T-cell (primary cell): ENCODE measurements at regions not wholly inside any gene's neighbourhood (a gene's known extent, or its start where the extent isn't known, plus 50 kb on each side); places are given as distances from the start of the nearest gene placed in this dataset.

ENCODE experiments used
- ATAC-seq, 4 experiments: fragments of 200-7000 bp in 3 of 4; fragments of 150-1000 bp in 1 of 4; cut with Tn5 transposase; replicated peaks in 1 of 4; 1 replicate in 3 of 4; 2 replicates in 1 of 4; pipeline ENCODE4 v1.10.0; 2021; ENCODE audit warnings: moderate library complexity in 3 of 4, mild to moderate bottlenecking in 2 of 4, moderate number of reproducible peaks in 1 of 4
- CTCF ChIA-PET, 2 donors: fragments of 300-600 bp; sonication (Branson Sonifier 250); formaldehyde crosslinking; loops; one replicate each; lab custom pipeline; 2022; ENCODE audit warnings: antibody characterized with exemption in 2 of 2; lab: Charles Lee
- POLR2A ChIA-PET, 2 donors: fragments of 300-600 bp; sonication (Branson Sonifier 250); formaldehyde crosslinking; loops; one replicate each; lab custom pipeline; 2022; ENCODE audit warnings: antibody characterized with exemption in 2 of 2; lab: Charles Lee
- DNase-seq, 35 experiments: peaks; one replicate each; pipeline versions ENCODE4 v3.0.0 to v3.0.0-alpha.2; 2013 to 2023
- H3K27ac ChIP-seq: one replicate; pipeline ENCODE4 v1.5.1; 2013; ENCODE audit warnings: low read length
- H3K27me3 ChIP-seq, 2 experiments: replicated peaks in 1 of 2; 1 replicate in 1 of 2; 2 replicates in 1 of 2; pipeline versions ENCODE4 v1.6.1 to v1.7.0; 2013; ENCODE audit warnings: low read length in 1 of 2, mixed read lengths in 1 of 2; ENCODE audit not compliant: control insufficient read depth in 2 of 2, insufficient read depth in 2 of 2; ENCODE audit errors: extremely low read depth in 1 of 2
- H3K36me3 ChIP-seq, 2 donors: 1 replicate in 1 of 2; 2 replicates in 1 of 2; pipeline versions ENCODE4 v1.6.1 to v1.7.0; 2013; ENCODE audit warnings: low read length in 1 of 2; ENCODE audit not compliant: control insufficient read depth in 2 of 2, insufficient read depth in 1 of 2; ENCODE audit errors: extremely low read depth in 1 of 2
- H3K4me1 ChIP-seq, 2 experiments: 1 replicate in 1 of 2; 2 replicates in 1 of 2; pipeline versions ENCODE4 v1.6.1 to v1.7.0; 2013; ENCODE audit warnings: low read length in 2 of 2, mixed read lengths in 1 of 2; ENCODE audit not compliant: insufficient read depth in 2 of 2, control insufficient read depth in 1 of 2; ENCODE audit errors: extremely low read depth in 1 of 2
- H3K4me3 ChIP-seq, 2 donors: 1 replicate in 1 of 2; 2 replicates in 1 of 2; pipeline versions ENCODE4 v1.5.1 to v1.7.0; 2013; ENCODE audit warnings: mild to moderate bottlenecking in 2 of 2, low read length in 1 of 2, moderate library complexity in 1 of 2; ENCODE audit not compliant: control insufficient read depth in 1 of 2; ENCODE audit errors: extremely low read depth in 1 of 2
- H3K9me3 ChIP-seq: 2 replicates; pipeline ENCODE4 v1.7.0; 2013
- H3K27ac Mint-ChIP-seq, 2 donors: one replicate each; pipeline ENCODE4 v1.8.0; 2020 to 2021; ENCODE audit warnings: mild to moderate bottlenecking in 2 of 2, mixed read lengths in 2 of 2
- H3K27me3 Mint-ChIP-seq, 2 donors: one replicate each; pipeline ENCODE4 v1.8.0; 2021 to 2022; ENCODE audit warnings: mixed read lengths in 2 of 2
- H3K36me3 Mint-ChIP-seq: one replicate; pipeline ENCODE4 v1.8.0; 2021; ENCODE audit warnings: mixed read lengths
- H3K4me1 Mint-ChIP-seq, 3 donors: one replicate each; pipeline ENCODE4 v1.8.0; 2020 to 2022; ENCODE audit warnings: mixed read lengths in 3 of 3, mild to moderate bottlenecking in 1 of 3
- H3K4me3 Mint-ChIP-seq, 3 donors: one replicate each; pipeline ENCODE4 v1.8.0; 2020 to 2022; ENCODE audit warnings: mild to moderate bottlenecking in 3 of 3, mixed read lengths in 3 of 3, moderate library complexity in 3 of 3
- H3K9me3 Mint-ChIP-seq, 3 donors: one replicate each; pipeline ENCODE4 v1.8.0; 2020 to 2022; ENCODE audit warnings: mixed read lengths in 3 of 3
- WGBS: methylation state at CpG from one replicate; pipeline ENCODE4 v1.1.5; 2013; ENCODE audit warnings: missing lambda C conversion rate; ENCODE audit not compliant: insufficient coverage; 5-methylcytosine and 5-hydroxymethylcytosine counted together

DNA sequence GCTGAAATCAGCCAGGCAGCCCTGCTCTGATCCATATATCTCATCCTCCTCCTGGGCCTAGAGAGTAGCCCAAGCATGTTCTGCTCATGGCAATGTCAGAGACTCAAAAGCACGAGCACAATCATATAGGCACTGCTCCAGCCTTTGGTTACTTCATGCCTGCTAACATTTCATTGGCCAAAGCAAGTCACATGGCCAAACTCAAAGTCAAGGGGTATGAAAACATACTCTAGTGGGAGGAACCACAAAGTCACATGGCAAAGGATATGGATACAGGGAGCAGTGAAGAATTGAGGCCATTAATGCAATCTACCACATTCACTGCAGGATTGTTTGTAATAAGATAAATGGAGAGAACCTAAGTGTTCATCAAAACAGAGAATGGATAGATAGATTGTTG lies 87.8 kb upstream of the SPATS2L start:
- ATAC-seq = no peak
- Mint-ChIP-seq H3K9me3 (no peaks in the 10 kb centered on the region), H3K4me1 (no peaks in the 10 kb centered on the region), H3K36me3 (no peaks in the 10 kb centered on the region), H3K4me3 (no peak overlapping the region), H3K27me3 (peaks cover 4% of the 10 kb centered on the region in 2 donors), H3K27ac (no peak overlapping the region)
- WGBS = 75% methylated on average over 1 of the region's 1 CpG
- H3K27me3 ChIP-seq = no peaks in the 10 kb centered on the region
- ChIA-PET POLR2A (no interaction called here), CTCF (no interaction called here)
- H3K4me3 ChIP-seq = no peak overlapping the region
- no peaks in the 10 kb centered on the region for H3K9me3 ChIP-seq
- no peaks in the 10 kb centered on the region for H3K36me3 ChIP-seq
- no peak for DNase-seq
- H3K4me1 ChIP-seq = no peaks in the 10 kb centered on the region
- H3K27ac ChIP-seq = no peak overlapping the region

DNA sequence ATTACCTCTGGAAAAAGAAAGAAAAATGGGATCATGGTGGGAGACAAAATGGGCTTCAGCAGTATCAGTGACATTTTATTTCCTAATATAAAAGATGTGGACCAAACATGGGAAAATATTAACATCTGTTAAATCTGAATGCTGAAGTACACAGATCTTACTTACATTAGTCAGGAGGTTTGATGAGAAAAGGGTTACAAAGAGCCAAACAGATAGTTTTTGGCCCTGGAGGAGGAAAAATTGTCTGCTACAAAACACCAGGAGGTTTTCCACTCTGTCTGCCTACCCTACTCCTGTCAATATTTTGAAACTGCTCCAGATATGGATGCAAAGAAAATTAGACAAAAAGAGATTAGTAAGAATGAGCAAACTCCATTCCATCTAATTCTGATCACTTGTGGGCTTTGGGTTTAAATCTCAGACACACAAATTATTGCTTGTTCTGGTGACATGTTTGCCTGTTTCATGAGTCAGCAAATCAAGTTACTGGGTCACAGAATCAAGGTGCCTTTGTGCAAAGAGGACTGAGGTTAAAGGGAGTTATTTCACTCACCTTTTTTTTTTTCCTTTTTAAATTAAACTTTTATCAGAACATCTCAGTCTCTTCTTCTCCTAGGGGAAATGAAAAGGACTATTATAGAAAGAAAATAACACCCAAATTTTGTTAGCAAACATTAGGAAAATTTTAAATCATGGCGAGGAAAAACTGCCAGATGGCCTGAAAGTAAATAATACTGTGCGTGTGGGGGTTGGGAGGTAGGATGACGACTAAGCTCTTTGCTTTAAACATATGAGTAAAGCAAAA lies 87.0 kb upstream of the SPATS2L start:
- no peaks in the 10 kb centered on the region for H3K4me1 Mint-ChIP-seq
- no peaks in the 10 kb centered on the region for H3K9me3 ChIP-seq
- H3K4me1 ChIP-seq = no peaks in the 10 kb centered on the region
- no peak for DNase-seq
- WGBS = no CpG with 5 or more reads among the region's 3 CpGs
- CTCF ChIA-PET = no interaction called here
- POLR2A ChIA-PET = no interaction called here
- peaks cover 2 to 4% of the 10 kb centered on the region in 2 donors for H3K27me3 Mint-ChIP-seq
- H3K27ac Mint-ChIP-seq = no peak overlapping the region
- no peak overlapping the region for H3K4me3 Mint-ChIP-seq
- H3K4me3 ChIP-seq = no peak overlapping the region
- no peaks in the 10 kb centered on the region for H3K9me3 Mint-ChIP-seq
- H3K27ac ChIP-seq = no peak overlapping the region
- no peaks in the 10 kb centered on the region for H3K36me3 Mint-ChIP-seq
- no peak for ATAC-seq
- H3K27me3 ChIP-seq = no peaks in the 10 kb centered on the region
- no peaks in the 10 kb centered on the region for H3K36me3 ChIP-seq

DNA sequence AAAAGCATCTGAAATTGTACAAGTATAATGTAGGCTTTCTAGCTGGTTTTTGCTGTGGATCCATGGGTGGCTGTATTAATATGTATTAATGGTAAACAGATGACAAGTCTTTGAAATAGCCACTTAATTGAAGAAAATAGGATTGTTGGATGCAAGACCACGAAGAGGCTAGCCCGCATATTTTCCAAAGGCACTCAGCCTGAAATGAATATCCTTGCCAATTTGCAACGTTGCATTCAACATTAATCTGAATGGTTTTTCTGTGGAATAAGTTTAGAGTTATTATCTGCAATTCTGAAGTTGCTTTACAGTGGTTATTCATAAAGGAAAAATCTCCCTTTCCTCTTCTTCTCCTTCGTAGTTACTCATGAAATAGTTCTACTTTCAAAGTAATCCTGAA lies 86.2 kb upstream of the SPATS2L start:
- Histone ChIP-seq H3K9me3 (no peaks in the 10 kb centered on the region), H3K4me3 (no peak overlapping the region), H3K4me1 (no peaks in the 10 kb centered on the region), H3K27me3 (no peaks in the 10 kb centered on the region), H3K36me3 (no peaks in the 10 kb centered on the region), H3K27ac (no peak overlapping the region)
- Mint-ChIP-seq H3K27me3 (peaks cover 2 to 4% of the 10 kb centered on the region in 2 donors), H3K36me3 (no peaks in the 10 kb centered on the region), H3K4me3 (no peak overlapping the region), H3K27ac (no peak overlapping the region), H3K9me3 (no peaks in the 10 kb centered on the region), H3K4me1 (no peaks in the 10 kb centered on the region)
- DNase-seq (no peak), ATAC-seq (no peak)
- ChIA-PET CTCF (no interaction called here), POLR2A (no interaction called here)
- WGBS = no CpG with 5 or more reads among the region's 4 CpGs

DNA sequence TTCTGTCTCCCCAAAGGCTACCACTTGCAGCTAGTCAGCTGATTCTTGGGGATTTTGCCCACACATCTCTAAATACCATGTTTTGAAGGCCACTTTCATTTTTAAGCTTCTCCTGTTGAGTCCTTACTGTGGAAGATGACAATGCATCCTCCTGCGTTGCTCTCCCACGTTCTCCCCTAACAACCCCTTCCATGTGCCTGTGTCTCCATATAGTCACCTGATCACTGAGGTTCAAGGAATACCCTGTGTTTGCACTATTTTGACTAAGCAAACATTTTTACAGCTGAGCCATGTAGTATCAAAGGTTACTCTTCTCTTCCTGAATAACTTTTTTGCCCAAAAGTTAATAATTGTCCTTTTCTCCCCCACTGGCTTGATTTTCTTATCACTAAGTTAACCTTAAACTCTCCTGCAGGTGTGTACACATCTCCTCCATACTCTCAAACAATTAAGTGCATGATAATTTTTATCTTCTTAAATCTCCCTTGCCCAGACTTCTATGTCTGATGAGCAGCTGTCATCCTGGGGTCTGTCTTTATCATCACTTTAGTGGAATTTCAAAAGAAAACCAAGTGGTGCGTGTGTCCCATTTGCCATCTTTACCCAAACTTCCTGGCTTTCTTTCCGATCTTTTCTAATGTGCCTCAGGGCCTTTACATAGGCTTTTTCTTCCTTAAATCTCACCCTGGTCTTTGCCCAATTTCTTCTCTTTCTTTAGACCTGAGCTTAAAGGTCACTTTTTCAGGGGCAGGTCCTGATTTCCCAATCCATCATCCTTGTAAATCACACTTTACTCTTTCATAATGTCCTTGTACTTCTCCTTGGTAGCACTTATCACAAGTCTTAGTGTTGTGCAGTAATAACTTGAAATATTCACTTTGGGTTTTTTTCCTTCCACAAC lies 85.2 kb upstream of the SPATS2L start:
- DNase-seq (no peak), ATAC-seq (no peak)
- no peak overlapping the region for H3K27ac Mint-ChIP-seq
- H3K36me3 Mint-ChIP-seq = no peaks in the 10 kb centered on the region
- Histone ChIP-seq H3K27me3 (no peaks in the 10 kb centered on the region), H3K4me1 (no peaks in the 10 kb centered on the region), H3K4me3 (no peak overlapping the region), H3K36me3 (no peaks in the 10 kb centered on the region), H3K9me3 (no peaks in the 10 kb centered on the region), H3K27ac (no peak overlapping the region)
- ChIA-PET POLR2A (no interaction called here), CTCF (interaction anchor here in 1 of 2 donors (0.7 kb wide), 1 partner anchor 260 kb away, joined by 3 read pairs; no protein-coding TSS in a partner anchor)
- WGBS = 90% methylated on average over 4 of the region's 4 CpGs
- H3K9me3 Mint-ChIP-seq = no peaks in the 10 kb centered on the region
- no peak overlapping the region for H3K4me3 Mint-ChIP-seq
- H3K4me1 Mint-ChIP-seq = no peaks in the 10 kb centered on the region
- peaks cover 2 to 4% of the 10 kb centered on the region in 2 donors for H3K27me3 Mint-ChIP-seq

DNA sequence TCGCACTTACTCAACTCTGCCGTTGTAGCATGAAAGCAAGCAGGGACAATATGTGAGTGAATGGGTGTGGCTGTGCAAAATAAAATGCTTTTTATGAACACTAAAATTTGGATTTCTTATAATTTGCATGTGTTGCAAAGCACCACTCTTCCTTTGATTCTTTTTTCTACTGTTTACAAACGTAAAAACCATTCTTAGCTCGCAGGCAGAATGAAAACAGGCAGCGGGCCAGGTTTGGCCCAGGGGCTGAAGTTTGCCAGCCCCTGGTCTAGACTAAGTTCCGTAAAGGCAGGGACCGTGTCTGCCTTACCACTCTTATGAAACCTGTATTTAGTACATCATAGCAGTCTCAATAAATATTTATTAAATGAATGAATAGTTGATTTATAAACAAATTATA lies 83.7 kb upstream of the SPATS2L start:
- no peaks in the 10 kb centered on the region for H3K9me3 Mint-ChIP-seq
- no peaks in the 10 kb centered on the region for H3K36me3 ChIP-seq
- WGBS = 90% methylated on average over 2 of the region's 7 CpGs
- no peak for ATAC-seq
- ChIA-PET POLR2A (no interaction called here), CTCF (no interaction called here)
- peaks cover 0 to 3% of the 10 kb centered on the region in 2 experiments for H3K27me3 ChIP-seq
- no peaks in the 10 kb centered on the region for H3K36me3 Mint-ChIP-seq
- H3K4me3 ChIP-seq = no peak overlapping the region
- H3K4me1 Mint-ChIP-seq = no peaks in the 10 kb centered on the region
- H3K27ac Mint-ChIP-seq = no peak overlapping the region
- H3K27me3 Mint-ChIP-seq = peaks cover 6 to 9% of the 10 kb centered on the region in 2 donors
- no peak overlapping the region for H3K4me3 Mint-ChIP-seq
- no peaks in the 10 kb centered on the region for H3K4me1 ChIP-seq
- no peaks in the 10 kb centered on the region for H3K9me3 ChIP-seq
- no peak overlapping the region for H3K27ac ChIP-seq
- DNase-seq = no peak

DNA sequence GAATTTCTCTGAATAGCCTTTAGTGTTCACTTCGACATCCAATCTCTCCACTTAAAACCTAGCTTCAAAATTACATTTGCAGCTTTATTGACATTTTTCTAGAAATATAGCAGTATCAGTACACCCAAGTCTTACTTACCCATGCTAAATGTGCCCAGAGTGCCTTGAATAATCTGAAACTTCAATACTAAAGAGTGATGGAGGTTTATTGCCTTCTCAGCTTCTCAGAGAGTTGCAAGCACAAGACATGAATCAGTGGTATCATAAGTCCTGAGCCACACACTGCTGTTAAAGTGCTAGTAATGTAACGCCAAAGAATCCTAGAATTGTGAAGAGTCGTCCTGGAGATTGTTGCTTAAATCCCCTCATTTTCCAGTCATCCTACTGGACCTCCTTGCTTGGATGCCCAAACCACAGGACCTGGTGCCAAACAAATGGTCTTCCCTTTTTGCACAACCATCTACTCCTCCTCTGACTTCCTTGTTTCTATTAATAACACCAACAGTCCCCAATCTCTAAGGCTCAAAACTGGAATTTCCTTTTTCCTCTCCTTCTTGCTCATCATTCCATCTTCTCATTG lies 83.2 kb upstream of the SPATS2L start:
- WGBS = 100% methylated on average over 2 of the region's 3 CpGs
- no peaks in the 10 kb centered on the region for H3K9me3 ChIP-seq
- Mint-ChIP-seq H3K9me3 (no peaks in the 10 kb centered on the region), H3K27me3 (peaks cover 6 to 9% of the 10 kb centered on the region in 2 donors), H3K4me3 (no peak overlapping the region), H3K27ac (no peak overlapping the region), H3K4me1 (no peaks in the 10 kb centered on the region), H3K36me3 (no peaks in the 10 kb centered on the region)
- H3K27ac ChIP-seq = no peak overlapping the region
- CTCF ChIA-PET = no interaction called here
- peaks cover 0 to 3% of the 10 kb centered on the region in 2 experiments for H3K27me3 ChIP-seq
- POLR2A ChIA-PET = no interaction called here
- no peaks in the 10 kb centered on the region for H3K4me1 ChIP-seq
- ATAC-seq (no peak), DNase-seq (no peak)
- H3K36me3 ChIP-seq = no peaks in the 10 kb centered on the region
- no peak overlapping the region for H3K4me3 ChIP-seq
